ENCODE measurements at regions not wholly inside any gene's neighbourhood (a gene's known extent, or its start where the extent isn't known, plus 50 kb on each side); places are given as distances from the start of the nearest gene placed in this dataset.
"Not testable (repeated sequence)": the region's sequence is repeated elsewhere in the genome, so short reads cannot be mapped to it uniquely, and the experiment has no call there.

DNA sequence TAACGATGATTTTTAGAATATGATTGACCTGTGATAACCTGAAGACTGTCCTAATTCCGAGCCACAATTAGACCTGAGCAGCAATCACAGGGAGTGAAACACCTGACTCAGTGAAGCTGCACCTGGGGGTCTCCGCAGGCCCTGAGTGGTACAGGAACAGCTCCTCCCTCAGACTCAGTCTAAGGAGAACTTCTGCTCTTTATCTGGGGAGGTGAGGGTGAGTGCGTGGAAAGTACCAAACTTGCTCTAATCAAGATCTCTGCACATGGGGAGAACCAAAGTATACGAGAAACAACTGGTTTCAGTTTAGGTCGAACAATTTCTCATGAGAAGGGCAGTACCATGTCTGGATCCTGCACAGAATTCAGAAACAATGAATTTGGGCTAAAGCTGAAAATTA lies 555.3 kb downstream of the TMEM121 start:
- TF ChIP-seq, protein P1, sequence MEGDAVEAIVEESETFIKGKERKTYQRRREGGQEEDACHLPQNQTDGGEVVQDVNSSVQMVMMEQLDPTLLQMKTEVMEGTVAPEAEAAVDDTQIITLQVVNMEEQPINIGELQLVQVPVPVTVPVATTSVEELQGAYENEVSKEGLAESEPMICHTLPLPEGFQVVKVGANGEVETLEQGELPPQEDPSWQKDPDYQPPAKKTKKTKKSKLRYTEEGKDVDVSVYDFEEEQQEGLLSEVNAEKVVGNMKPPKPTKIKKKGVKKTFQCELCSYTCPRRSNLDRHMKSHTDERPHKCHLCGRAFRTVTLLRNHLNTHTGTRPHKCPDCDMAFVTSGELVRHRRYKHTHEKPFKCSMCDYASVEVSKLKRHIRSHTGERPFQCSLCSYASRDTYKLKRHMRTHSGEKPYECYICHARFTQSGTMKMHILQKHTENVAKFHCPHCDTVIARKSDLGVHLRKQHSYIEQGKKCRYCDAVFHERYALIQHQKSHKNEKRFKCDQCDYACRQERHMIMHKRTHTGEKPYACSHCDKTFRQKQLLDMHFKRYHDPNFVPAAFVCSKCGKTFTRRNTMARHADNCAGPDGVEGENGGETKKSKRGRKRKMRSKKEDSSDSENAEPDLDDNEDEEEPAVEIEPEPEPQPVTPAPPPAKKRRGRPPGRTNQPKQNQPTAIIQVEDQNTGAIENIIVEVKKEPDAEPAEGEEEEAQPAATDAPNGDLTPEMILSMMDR (IDR thresholded peaks at IDR 0.05; ENCODE audit: insufficient read depth, low read depth, low read length), result not testable (repeated sequence)
- TF ChIP-seq EZH2 (IDR thresholded peaks at IDR 0.05; ENCODE audit: insufficient read depth, low read length), result not testable (repeated sequence)
